DND-41 (cell line): ENCODE measurements at regions not wholly inside any gene's neighbourhood (a gene's known extent, or its start where the extent isn't known, plus 50 kb on each side); places are given as distances from the start of the nearest gene placed in this dataset.

Experiments
- CTCF ChIP-seq: IDR thresholded peaks from 2 replicates; pipeline ENCODE4 v1.5.1; 2012; ENCODE audit warnings: borderline replicate concordance, low read length, moderate library complexity, mild to moderate bottlenecking; ENCODE audit not compliant: poor library complexity, severe bottlenecking; ENCODE audit errors: extremely low read depth
- EZH2 ChIP-seq: IDR thresholded peaks from 3 replicates; pipeline ENCODE4 v1.6.1; 2012; ENCODE audit warnings: borderline replicate concordance, low read depth, mild to moderate bottlenecking, moderate library complexity, low read length, inconsistent platforms; ENCODE audit not compliant: severe bottlenecking

- TF ChIP-seq CTCF: no peak
- TF ChIP-seq EZH2: no peak
Measured at GRCh38 chr5:174482607-174483024, 241.8 kb upstream of the MSX2 start.
